ENCODE measurements at regions not wholly inside any gene's neighbourhood (a gene's known extent, or its start where the extent isn't known, plus 50 kb on each side); places are given as distances from the start of the nearest gene placed in this dataset.
"Not testable (repeated sequence)": the region's sequence is repeated elsewhere in the genome, so short reads cannot be mapped to it uniquely, and the experiment has no call there.

GRCh38 chr7:66554842-66555430 is 73.7 kb upstream of the KCTD7 start:
- not testable (repeated sequence) for TF ChIP-seq CTCF, POLR2A, EP300 (IDR thresholded peaks at IDR 0.05)
- peak; percentile 22 for TF ChIP-seq POLR2AphosphoS5 (IDR thresholded peaks at IDR 0.05)
